ENCODE measurements at regions not wholly inside any gene's neighbourhood (a gene's known extent, or its start where the extent isn't known, plus 50 kb on each side); places are given as distances from the start of the nearest gene placed in this dataset.

GRCh38 chr3:18012933-18013332 is 270.5 kb upstream of the TBC1D5 start:
- TF ChIP-seq, protein P1, sequence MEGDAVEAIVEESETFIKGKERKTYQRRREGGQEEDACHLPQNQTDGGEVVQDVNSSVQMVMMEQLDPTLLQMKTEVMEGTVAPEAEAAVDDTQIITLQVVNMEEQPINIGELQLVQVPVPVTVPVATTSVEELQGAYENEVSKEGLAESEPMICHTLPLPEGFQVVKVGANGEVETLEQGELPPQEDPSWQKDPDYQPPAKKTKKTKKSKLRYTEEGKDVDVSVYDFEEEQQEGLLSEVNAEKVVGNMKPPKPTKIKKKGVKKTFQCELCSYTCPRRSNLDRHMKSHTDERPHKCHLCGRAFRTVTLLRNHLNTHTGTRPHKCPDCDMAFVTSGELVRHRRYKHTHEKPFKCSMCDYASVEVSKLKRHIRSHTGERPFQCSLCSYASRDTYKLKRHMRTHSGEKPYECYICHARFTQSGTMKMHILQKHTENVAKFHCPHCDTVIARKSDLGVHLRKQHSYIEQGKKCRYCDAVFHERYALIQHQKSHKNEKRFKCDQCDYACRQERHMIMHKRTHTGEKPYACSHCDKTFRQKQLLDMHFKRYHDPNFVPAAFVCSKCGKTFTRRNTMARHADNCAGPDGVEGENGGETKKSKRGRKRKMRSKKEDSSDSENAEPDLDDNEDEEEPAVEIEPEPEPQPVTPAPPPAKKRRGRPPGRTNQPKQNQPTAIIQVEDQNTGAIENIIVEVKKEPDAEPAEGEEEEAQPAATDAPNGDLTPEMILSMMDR (conservative IDR thresholded peaks at IDR 0.05 in 1 of 2, IDR thresholded peaks at IDR 0.05 in 1 of 2; ENCODE audit: extremely low read depth in 1 of 2, insufficient read depth in 1 of 2, low read depth in 1 of 2, low read length in 2 of 2) = no peak
- no peak for TF ChIP-seq EZH2 (IDR thresholded peaks at IDR 0.05; ENCODE audit: borderline replicate concordance, low read length)
